H9 (cell line): ENCODE measurements at regions not wholly inside any gene's neighbourhood (a gene's known extent, or its start where the extent isn't known, plus 50 kb on each side); places are given as distances from the start of the nearest gene placed in this dataset.
"Not testable (repeated sequence)": the region's sequence is repeated elsewhere in the genome, so short reads cannot be mapped to it uniquely, and the experiment has no call there.

Experiments
- DNase-seq: peaks from one replicate; pipeline ENCODE4 v3.0.0-alpha.2; 2017
- H2AFZ ChIP-seq: one replicate; pipeline ENCODE4 v1.6.1; 2013; ENCODE audit warnings: mild to moderate bottlenecking, low read length, control low read depth, moderate library complexity
- H2AK5ac ChIP-seq: 2 replicates; pipeline ENCODE4 v1.6.1; 2013; ENCODE audit warnings: low read length, control low read depth, mixed read lengths; ENCODE audit not compliant: insufficient read length
- H2BK120ac ChIP-seq: one replicate; pipeline ENCODE4 v1.6.1; 2013; ENCODE audit warnings: low read depth, mild to moderate bottlenecking, low read length, control low read depth, inconsistent platforms; ENCODE audit not compliant: poor library complexity, severe bottlenecking
- H2BK12ac ChIP-seq: 2 replicates; pipeline ENCODE4 v1.6.1; 2013; ENCODE audit warnings: low read length, control low read depth, mixed read lengths, low read depth; ENCODE audit not compliant: insufficient read length
- H2BK15ac ChIP-seq: 2 replicates; pipeline ENCODE4 v1.6.1; 2013; ENCODE audit warnings: low read depth, low read length, control low read depth
- H2BK20ac ChIP-seq: one replicate; pipeline ENCODE4 v1.6.1; 2013; ENCODE audit warnings: low read depth, mild to moderate bottlenecking, low read length, control low read depth, inconsistent platforms; ENCODE audit not compliant: poor library complexity, severe bottlenecking
- H2BK5ac ChIP-seq: 2 replicates; pipeline ENCODE4 v1.6.1; 2013; ENCODE audit warnings: low read length, control low read depth, mixed read lengths; ENCODE audit not compliant: insufficient read length
- H3K14ac ChIP-seq: 2 replicates; pipeline ENCODE4 v1.6.1; 2013; ENCODE audit warnings: low read length, control low read depth; ENCODE audit not compliant: insufficient read depth
- H3K18ac ChIP-seq: 2 replicates; pipeline ENCODE4 v1.6.1; 2013; ENCODE audit warnings: low read depth, mild to moderate bottlenecking, mixed read lengths, low read length, control low read depth; ENCODE audit not compliant: insufficient read length
- H3K23ac ChIP-seq: 2 replicates; pipeline ENCODE4 v1.6.1; 2013; ENCODE audit warnings: low read length, control low read depth, mixed read lengths, low read depth; ENCODE audit not compliant: insufficient read length
- H3K23me2 ChIP-seq: 2 replicates; pipeline ENCODE4 v1.6.1; 2013; ENCODE audit warnings: low read depth, mild to moderate bottlenecking, mixed read lengths, low read length, control low read depth; ENCODE audit not compliant: insufficient read length, poor library complexity, severe bottlenecking
- H3K27ac ChIP-seq: 2 replicates; pipeline ENCODE4 v1.5.1; 2013; ENCODE audit warnings: low read length, control low read depth, mixed read lengths, low read depth; ENCODE audit not compliant: insufficient read length
- H3K27me3 ChIP-seq: 2 replicates; pipeline ENCODE4 v1.6.1; 2013; ENCODE audit warnings: low read length, control low read depth, inconsistent platforms; ENCODE audit not compliant: insufficient read depth
- H3K4ac ChIP-seq: 2 replicates; pipeline ENCODE4 v1.6.1; 2013; ENCODE audit warnings: low read depth, mild to moderate bottlenecking, control low read depth, inconsistent platforms, low read length, moderate library complexity
- H3K4me1 ChIP-seq: 2 replicates; pipeline ENCODE4 v1.6.1; 2013; ENCODE audit warnings: low read length, control low read depth, inconsistent platforms; ENCODE audit not compliant: insufficient read depth
- H3K4me2 ChIP-seq: 2 replicates; pipeline ENCODE4 v1.6.1; 2013; ENCODE audit warnings: low read length, control low read depth, mixed read lengths; ENCODE audit not compliant: insufficient read length, insufficient read depth
- H3K56ac ChIP-seq: 2 replicates; pipeline ENCODE4 v1.6.1; 2013; ENCODE audit warnings: low read depth, mild to moderate bottlenecking, mixed read lengths, low read length, control low read depth; ENCODE audit not compliant: insufficient read length
- H3K79me1 ChIP-seq: 2 replicates; pipeline ENCODE4 v1.6.1; 2013; ENCODE audit warnings: low read depth, mild to moderate bottlenecking, moderate library complexity, low read length, control low read depth, inconsistent platforms; ENCODE audit not compliant: insufficient read depth, poor library complexity, severe bottlenecking
- H3K79me2 ChIP-seq: 2 replicates; pipeline ENCODE4 v1.6.1; 2013; ENCODE audit warnings: low read length, control low read depth, inconsistent platforms; ENCODE audit not compliant: insufficient read depth
- H3K9ac ChIP-seq: 2 replicates; pipeline ENCODE4 v1.6.1; 2013; ENCODE audit warnings: low read length, control low read depth, mixed read lengths; ENCODE audit not compliant: insufficient read length; ENCODE audit errors: extremely low read depth
- H3K9me3 ChIP-seq: one replicate; pipeline ENCODE4 v1.6.1; 2013; ENCODE audit warnings: low read depth, low read length, inconsistent platforms; ENCODE audit not compliant: control insufficient read depth
- H3T11ph ChIP-seq: one replicate; pipeline ENCODE4 v1.6.1; 2013; ENCODE audit warnings: mild to moderate bottlenecking, low read length, control low read depth, inconsistent platforms
- H4K20me1 ChIP-seq: one replicate; pipeline ENCODE4 v1.6.1; 2013; ENCODE audit not compliant: control insufficient read depth, insufficient read length, insufficient read depth
- H4K5ac ChIP-seq: 2 replicates; pipeline ENCODE4 v1.6.1; 2013; ENCODE audit warnings: low read depth, mild to moderate bottlenecking, mixed read lengths, low read length, control low read depth; ENCODE audit not compliant: insufficient read length
- H4K8ac ChIP-seq: replicated peaks from 2 replicates; pipeline ENCODE4 v1.6.1; 2013; ENCODE audit warnings: low read length, control low read depth, mixed read lengths, low read depth; ENCODE audit not compliant: insufficient read length
- H4K91ac ChIP-seq: 2 replicates; pipeline ENCODE4 v1.6.1; 2013; ENCODE audit warnings: low read depth, mild to moderate bottlenecking, moderate library complexity, mixed read lengths, low read length, control low read depth; ENCODE audit not compliant: insufficient read length
- H3K27ac Mint-ChIP-seq, 3 experiments: 2 replicates in 2 of 3; 3 replicates in 1 of 3; pipeline ENCODE4 v1.8.0; 2020 to 2021; ENCODE audit warnings: mixed read lengths in 3 of 3, mild to moderate bottlenecking in 1 of 3, moderate library complexity in 1 of 3
- H3K27me3 Mint-ChIP-seq: 2 replicates; pipeline ENCODE4 v1.8.0; 2021; ENCODE audit warnings: low read depth, mild to moderate bottlenecking, moderate library complexity, mixed read lengths
- H3K36me3 Mint-ChIP-seq, 3 experiments: 2 replicates in 2 of 3; 3 replicates in 1 of 3; pipeline ENCODE4 v1.8.0; 2020 to 2021; ENCODE audit warnings: low read depth in 3 of 3, mixed read lengths in 3 of 3; ENCODE audit not compliant: insufficient read depth in 1 of 3
- H3K4me1 Mint-ChIP-seq, 2 experiments: 2 replicates each; pipeline ENCODE4 v1.8.0; 2020; ENCODE audit warnings: mixed read lengths in 2 of 2
- H3K4me3 Mint-ChIP-seq, 2 experiments: 2 replicates in 1 of 2; 3 replicates in 1 of 2; pipeline ENCODE4 v1.8.0; 2020 to 2021; ENCODE audit warnings: mild to moderate bottlenecking in 2 of 2, mixed read lengths in 2 of 2, moderate library complexity in 1 of 2
- H3K9me3 Mint-ChIP-seq, 2 experiments: 2 replicates in 1 of 2; 3 replicates in 1 of 2; pipeline ENCODE4 v1.8.0; 2020; ENCODE audit warnings: mild to moderate bottlenecking in 2 of 2, mixed read lengths in 2 of 2, moderate library complexity in 1 of 2
- CTCF ChIP-seq: fragments of 200-600 bp; sonication (generic); conservative IDR thresholded peaks from 3 replicates; pipeline ENCODE4 v1.8.0; 2021; ENCODE audit warnings: antibody characterized with exemption, mild to moderate bottlenecking
- WGBS: extraction: QIAGEN DNeasy Blood & Tissue Kit; methylation state at CpG from one replicate; pipeline ENCODE4 v1.1.7; 2013; ENCODE audit warnings: missing lambda C conversion rate, low lambda C conversion rate, mixed read lengths; ENCODE audit not compliant: insufficient read length; ENCODE audit errors: extremely low coverage; 5-methylcytosine and 5-hydroxymethylcytosine counted together

- no peak for TF ChIP-seq CTCF
- H3K9ac ChIP-seq = no peak overlapping the region
- no peak overlapping the region for H2BK12ac ChIP-seq
- no peak overlapping the region for H3K4ac ChIP-seq
- H3K56ac ChIP-seq = no peak overlapping the region
- no peak overlapping the region for H2BK15ac ChIP-seq
- Mint-ChIP-seq H3K4me1 (no peaks in the 10 kb centered on the region), H3K27ac (no peak overlapping the region), H3K9me3 (peaks cover 29 to 32% of the 10 kb centered on the region in 2 experiments), H3K36me3 (peaks cover 26 to 28% (median 28%) of the 10 kb centered on the region in 3 experiments), H3K4me3 (no peak overlapping the region), H3K27me3 (no peaks in the 10 kb centered on the region; the same call in 1 of the 2 replicates)
- H3K23ac ChIP-seq = no peak overlapping the region
- no peaks in the 10 kb centered on the region for H3K27me3 ChIP-seq
- H4K91ac ChIP-seq = no peak overlapping the region
- H3K23me2 ChIP-seq = no peaks in the 10 kb centered on the region
- no peak overlapping the region for H2BK20ac ChIP-seq
- H2BK120ac ChIP-seq = no peak overlapping the region
- no peaks in the 10 kb centered on the region for H3K79me1 ChIP-seq
- no peaks in the 10 kb centered on the region for H3K9me3 ChIP-seq
- H3K4me2 ChIP-seq = no peak overlapping the region
- no CpG with 5 or more reads among the region's 2 CpGs for WGBS
- no peaks in the 10 kb centered on the region for H3K4me1 ChIP-seq
- no peak overlapping the region for H2AFZ ChIP-seq
- H3K79me2 ChIP-seq = no peaks in the 10 kb centered on the region
- no peak overlapping the region for H3K27ac ChIP-seq
- DNase-seq = no peak
- no peak overlapping the region for H4K8ac ChIP-seq
- H4K20me1 ChIP-seq = no peaks in the 10 kb centered on the region
- no peak overlapping the region for H4K5ac ChIP-seq
- H3K18ac ChIP-seq = no peak overlapping the region
- no peak overlapping the region for H3K14ac ChIP-seq
- H2AK5ac ChIP-seq = no peak overlapping the region
- H3T11ph ChIP-seq = no peak overlapping the region
- no peak overlapping the region for H2BK5ac ChIP-seq
Measured at GRCh38 chr4:79661196-79661595, 253.2 kb upstream of the GK2 start.

GRCh38 chr4:79659308-79659870 is 251.4 kb upstream of the GK2 start:
- H3K4me1 Mint-ChIP-seq, H3K4me2 ChIP-seq, H2AK5ac ChIP-seq, H3K56ac ChIP-seq, H3K4ac ChIP-seq, H4K5ac ChIP-seq, H3K27ac ChIP-seq, H3K9ac ChIP-seq, H2BK120ac ChIP-seq, H3K23ac ChIP-seq, H3K4me3 Mint-ChIP-seq, H2AFZ ChIP-seq, H2BK12ac ChIP-seq, H2BK20ac ChIP-seq, H4K20me1 ChIP-seq, H3K18ac ChIP-seq, H3K9me3 ChIP-seq, H2BK5ac ChIP-seq, H4K8ac ChIP-seq, H3K79me2 ChIP-seq, H3K27me3 Mint-ChIP-seq, H3K79me1 ChIP-seq, H3K4me1 ChIP-seq, H3K23me2 ChIP-seq, H3T11ph ChIP-seq, H2BK15ac ChIP-seq, H3K27me3 ChIP-seq, H4K91ac ChIP-seq, H3K14ac ChIP-seq, DNase-seq, H3K27ac Mint-ChIP-seq: not testable (repeated sequence)
- Mint-ChIP-seq H3K36me3 (peaks cover 26 to 28% (median 28%) of the 10 kb centered on the region in 3 experiments), H3K9me3 (peaks cover 29 to 32% of the 10 kb centered on the region in 2 experiments)
- WGBS = no CpG with 5 or more reads among the region's 5 CpGs
